ENCODE measurements at regions not wholly inside any gene's neighbourhood (a gene's known extent, or its start where the extent isn't known, plus 50 kb on each side); places are given as distances from the start of the nearest gene placed in this dataset.

DNA sequence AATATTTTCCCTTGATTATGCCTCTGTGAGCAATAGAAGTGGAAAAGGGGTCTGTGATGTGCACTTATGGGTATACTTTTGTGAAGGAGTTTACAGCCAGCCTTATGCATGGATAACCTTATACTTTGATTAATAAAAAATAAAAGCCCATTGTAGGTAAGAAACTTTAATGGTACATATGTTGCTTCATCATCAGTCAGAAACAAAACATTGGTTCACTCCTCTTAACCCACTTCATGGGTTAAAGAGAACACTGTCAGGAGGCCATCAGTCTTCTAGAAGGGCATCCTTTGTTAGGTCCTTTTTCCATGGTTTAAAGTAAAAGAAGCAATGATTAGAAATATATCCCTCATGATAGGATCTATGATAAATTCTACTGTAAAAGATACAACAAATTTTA lies 952.1 kb upstream of the MIR17HG start:
- peaks cover 0 to 15% of the 10 kb centered on the region in 2 donors for H3K9me3 ChIP-seq
- no peak overlapping the region for H3K4me3 ChIP-seq
- intact Hi-C loops (cut with DNase I; ENCODE audit: low total_unique reads), result no loop called here
- TF ChIP-seq, protein P1, sequence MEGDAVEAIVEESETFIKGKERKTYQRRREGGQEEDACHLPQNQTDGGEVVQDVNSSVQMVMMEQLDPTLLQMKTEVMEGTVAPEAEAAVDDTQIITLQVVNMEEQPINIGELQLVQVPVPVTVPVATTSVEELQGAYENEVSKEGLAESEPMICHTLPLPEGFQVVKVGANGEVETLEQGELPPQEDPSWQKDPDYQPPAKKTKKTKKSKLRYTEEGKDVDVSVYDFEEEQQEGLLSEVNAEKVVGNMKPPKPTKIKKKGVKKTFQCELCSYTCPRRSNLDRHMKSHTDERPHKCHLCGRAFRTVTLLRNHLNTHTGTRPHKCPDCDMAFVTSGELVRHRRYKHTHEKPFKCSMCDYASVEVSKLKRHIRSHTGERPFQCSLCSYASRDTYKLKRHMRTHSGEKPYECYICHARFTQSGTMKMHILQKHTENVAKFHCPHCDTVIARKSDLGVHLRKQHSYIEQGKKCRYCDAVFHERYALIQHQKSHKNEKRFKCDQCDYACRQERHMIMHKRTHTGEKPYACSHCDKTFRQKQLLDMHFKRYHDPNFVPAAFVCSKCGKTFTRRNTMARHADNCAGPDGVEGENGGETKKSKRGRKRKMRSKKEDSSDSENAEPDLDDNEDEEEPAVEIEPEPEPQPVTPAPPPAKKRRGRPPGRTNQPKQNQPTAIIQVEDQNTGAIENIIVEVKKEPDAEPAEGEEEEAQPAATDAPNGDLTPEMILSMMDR (IDR thresholded peaks at IDR 0.05), result no peak
- TF ChIP-seq POLR2AphosphoS5 (IDR thresholded peaks at IDR 0.05) (no peak), POLR2A (IDR thresholded peaks at IDR 0.05) (no peak)
- no peak for DNase-seq (ENCODE audit: low spot score in 2 of 2)
- H3K36me3 ChIP-seq, result no peaks in the 10 kb centered on the region
- no peak overlapping the region for H3K27ac ChIP-seq
- no peaks in the 10 kb centered on the region for H3K27me3 ChIP-seq
- no peaks in the 10 kb centered on the region for H3K4me1 ChIP-seq

DNA sequence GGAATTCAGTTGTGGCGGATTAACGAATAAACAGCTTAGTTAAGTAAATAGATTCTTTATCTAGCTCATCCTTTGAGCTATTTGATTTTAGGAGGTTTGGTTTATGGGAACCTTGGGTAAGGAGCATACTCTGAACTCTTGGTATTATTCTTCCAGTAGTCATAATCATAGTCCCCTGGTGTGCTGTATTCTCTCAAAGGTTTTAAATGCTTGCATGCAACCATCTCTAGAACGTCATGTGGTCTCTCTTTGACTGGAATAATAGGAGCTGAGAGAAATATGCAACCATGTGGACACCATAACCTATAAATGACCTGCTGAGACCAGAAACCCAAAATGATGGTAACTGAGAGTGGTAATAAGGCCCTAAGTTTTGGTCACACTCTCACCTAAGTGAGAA lies 951.6 kb upstream of the MIR17HG start:
- no peak overlapping the region for H3K4me3 ChIP-seq
- H3K27me3 ChIP-seq, result no peaks in the 10 kb centered on the region
- H3K36me3 ChIP-seq, result no peaks in the 10 kb centered on the region
- no peaks in the 10 kb centered on the region for H3K4me1 ChIP-seq
- no peak overlapping the region for H3K27ac ChIP-seq
- intact Hi-C loops (cut with DNase I; ENCODE audit: low total_unique reads), result no loop called here
- DNase-seq (ENCODE audit: low spot score in 2 of 2), result no peak
- no peak for TF ChIP-seq POLR2A (IDR thresholded peaks at IDR 0.05)
- TF ChIP-seq, protein P1 (IDR thresholded peaks at IDR 0.05), result no peak
- no peak for TF ChIP-seq POLR2AphosphoS5 (IDR thresholded peaks at IDR 0.05)
- H3K9me3 ChIP-seq, result peaks cover 0 to 15% of the 10 kb centered on the region in 2 donors

DNA sequence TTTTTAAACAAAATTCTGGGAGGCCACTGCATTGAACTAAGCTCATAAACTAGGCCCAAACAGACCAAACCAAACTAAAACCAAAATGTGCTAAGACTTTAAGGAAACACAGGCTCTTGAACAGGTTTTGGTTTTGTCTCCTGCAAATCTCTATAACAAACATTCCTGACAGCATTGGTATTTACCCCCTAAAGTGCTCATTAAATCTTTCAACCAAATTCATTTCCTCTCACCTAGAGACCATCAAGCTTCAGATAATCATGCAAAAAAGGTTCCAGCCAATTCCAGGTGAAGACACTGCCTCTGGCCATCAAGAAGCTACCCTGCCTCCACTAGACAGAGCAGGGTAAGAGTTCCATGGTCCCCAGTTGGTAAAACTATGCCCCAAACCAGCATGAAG lies 951.2 kb upstream of the MIR17HG start:
- no peak for DNase-seq (ENCODE audit: low spot score in 2 of 2)
- H3K4me1 ChIP-seq, result no peaks in the 10 kb centered on the region
- H3K4me3 ChIP-seq, result no peak overlapping the region
- TF ChIP-seq, protein P1 (IDR thresholded peaks at IDR 0.05), result no peak
- no peaks in the 10 kb centered on the region for H3K27me3 ChIP-seq
- intact Hi-C loops (cut with DNase I; ENCODE audit: low total_unique reads), result no loop called here
- H3K36me3 ChIP-seq, result no peaks in the 10 kb centered on the region
- H3K27ac ChIP-seq, result no peak overlapping the region
- peaks cover 0 to 15% of the 10 kb centered on the region in 2 donors for H3K9me3 ChIP-seq

DNA sequence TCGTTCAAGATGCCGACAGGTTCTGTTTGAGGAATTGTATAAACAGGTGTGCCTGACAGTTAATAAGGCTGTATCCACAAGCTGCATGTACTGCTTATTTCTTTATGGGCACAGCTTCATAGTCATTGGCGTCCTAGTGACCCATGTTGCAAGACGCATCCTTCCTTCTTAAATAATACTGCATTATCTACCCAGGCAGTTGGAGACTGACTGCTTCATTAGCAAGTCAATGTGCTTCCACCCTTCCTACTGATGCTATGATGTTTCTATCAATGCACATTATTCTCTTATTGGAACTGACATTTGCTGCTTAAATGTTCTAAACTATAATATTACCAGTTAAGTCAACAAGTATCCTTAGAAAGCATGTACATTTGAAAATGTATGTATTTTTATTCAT lies 950.0 kb upstream of the MIR17HG start:
- TF ChIP-seq POLR2AphosphoS5 (IDR thresholded peaks at IDR 0.05), result no peak
- no peak for DNase-seq (ENCODE audit: low spot score in 2 of 2)
- Histone ChIP-seq H3K4me3 (no peak overlapping the region), H3K36me3 (no peaks in the 10 kb centered on the region), H3K9me3 (peaks cover 0 to 15% of the 10 kb centered on the region in 2 donors), H3K4me1 (no peaks in the 10 kb centered on the region), H3K27ac (no peak overlapping the region), H3K27me3 (no peaks in the 10 kb centered on the region)
- intact Hi-C loops (cut with DNase I; ENCODE audit: low total_unique reads), result no loop called here

DNA sequence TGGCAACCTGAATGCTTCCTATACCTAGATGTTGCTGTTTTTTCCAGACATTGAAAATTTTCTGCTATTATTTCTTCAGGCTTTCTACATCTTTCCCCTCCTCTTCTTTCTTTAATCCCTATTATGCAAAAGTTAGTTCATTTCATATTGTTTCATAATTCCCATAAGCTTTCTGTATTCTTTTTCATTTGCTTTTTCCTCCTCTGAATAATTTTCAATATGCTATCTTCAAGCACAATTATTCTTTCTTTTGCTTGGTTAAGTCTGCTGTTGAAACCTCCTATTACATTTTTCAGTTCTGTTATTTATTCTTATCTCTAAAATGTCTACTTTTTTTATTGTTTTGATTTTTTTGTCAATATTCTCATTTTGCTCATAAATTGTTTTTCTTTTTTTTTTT lies 947.1 kb upstream of the MIR17HG start:
- H3K4me1 ChIP-seq, result no peaks in the 10 kb centered on the region
- H3K36me3 ChIP-seq, result no peaks in the 10 kb centered on the region
- H3K4me3 ChIP-seq, result no peak overlapping the region
- H3K27me3 ChIP-seq, result no peaks in the 10 kb centered on the region
- TF ChIP-seq, protein P1 (IDR thresholded peaks at IDR 0.05), result no peak
- TF ChIP-seq POLR2AphosphoS5 (IDR thresholded peaks at IDR 0.05) (no peak), POLR2A (IDR thresholded peaks at IDR 0.05) (no peak)
- no peak overlapping the region for H3K27ac ChIP-seq
- intact Hi-C loops (cut with DNase I; ENCODE audit: low total_unique reads), result no loop called here
- peaks cover 0 to 15% of the 10 kb centered on the region in 2 donors for H3K9me3 ChIP-seq
- no peak for DNase-seq (ENCODE audit: low spot score in 2 of 2)

DNA sequence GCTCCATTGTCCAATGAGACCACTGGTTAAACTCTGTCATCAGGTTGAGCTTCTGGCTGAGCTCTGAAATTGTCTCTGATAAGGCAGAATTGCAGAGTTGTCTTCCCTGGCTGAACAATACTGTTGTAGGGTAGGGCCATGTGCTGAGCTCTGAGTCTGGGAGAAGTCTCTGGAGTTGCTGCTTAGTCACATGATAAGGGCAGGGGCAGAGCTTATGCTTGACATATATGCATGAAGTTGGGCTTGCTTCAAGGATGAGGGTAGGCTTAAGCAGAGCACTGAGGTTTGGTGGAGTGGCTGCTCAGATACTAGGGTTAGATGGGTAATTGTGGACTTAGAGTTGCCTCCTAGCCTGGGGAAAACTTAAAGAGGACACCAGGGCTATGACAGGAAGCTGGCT lies 946.3 kb upstream of the MIR17HG start:
- DNase-seq (ENCODE audit: low spot score in 2 of 2), result no peak
- Histone ChIP-seq H3K9me3 (peaks cover 0 to 15% of the 10 kb centered on the region in 2 donors), H3K4me1 (no peaks in the 10 kb centered on the region), H3K27me3 (no peaks in the 10 kb centered on the region), H3K4me3 (no peak overlapping the region), H3K36me3 (no peaks in the 10 kb centered on the region), H3K27ac (no peak overlapping the region)
- no peak for TF ChIP-seq POLR2AphosphoS5 (IDR thresholded peaks at IDR 0.05)
- TF ChIP-seq POLR2A (IDR thresholded peaks at IDR 0.05), result no peak
- TF ChIP-seq, protein P1 (IDR thresholded peaks at IDR 0.05), result no peak
- intact Hi-C loops (cut with DNase I; ENCODE audit: low total_unique reads), result no loop called here
